SH-SY5Y (cell line): ENCODE measurements at regions not wholly inside any gene's neighbourhood (a gene's known extent, or its start where the extent isn't known, plus 50 kb on each side); places are given as distances from the start of the nearest gene placed in this dataset.

Experiments used
- GATA2 ChIP-seq: IDR thresholded peaks from 2 replicates; pipeline ENCODE4 v1.6.1; 2011; ENCODE audit warnings: mild to moderate bottlenecking, low read depth, low read length
- GATA3 ChIP-seq: IDR thresholded peaks from 2 replicates; pipeline ENCODE4 v1.6.1; 2011; ENCODE audit warnings: low read depth, mild to moderate bottlenecking, low read length, moderate library complexity

DNA sequence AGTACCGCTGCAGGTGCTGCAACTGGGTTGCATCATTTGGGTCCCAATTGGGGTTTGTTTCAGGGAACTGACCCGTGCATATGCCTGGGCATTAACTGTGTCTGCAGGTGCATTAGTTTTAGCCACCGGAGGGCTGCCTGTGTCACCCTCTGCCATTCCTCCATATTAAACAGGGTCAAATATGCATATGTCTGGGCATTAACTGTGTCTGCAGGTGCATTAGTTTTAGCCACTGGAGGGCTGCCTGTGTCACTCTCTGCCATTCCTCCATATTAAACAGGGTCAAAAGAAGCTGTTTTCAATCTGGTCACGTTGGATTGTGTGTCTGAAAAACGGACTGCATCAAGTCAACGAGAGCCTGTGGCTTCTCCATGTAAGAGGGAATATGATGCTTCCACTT, 1317.0 kb downstream of the TMEM121 start:
- TF ChIP-seq GATA2 (no peak), GATA3 (no peak)
